Erythroblast (primary cell): ENCODE measurements at regions not wholly inside any gene's neighbourhood (a gene's known extent, or its start where the extent isn't known, plus 50 kb on each side); places are given as distances from the start of the nearest gene placed in this dataset.

Source experiments
- GATA1 ChIP-seq: IDR thresholded peaks from 2 replicates; pipeline ENCODE4 v1.6.1; 2011; ENCODE audit warnings: low read depth, mild to moderate bottlenecking, control low read depth, low read length, moderate library complexity
- POLR2A ChIP-seq: IDR thresholded peaks from 2 replicates; pipeline ENCODE4 v1.6.1; 2011; ENCODE audit warnings: mild to moderate bottlenecking, low read length

GRCh38 chr2:216318521-216318874 lies 53.8 kb downstream of the MARCHF4 start:
- TF ChIP-seq GATA1: no peak
- TF ChIP-seq POLR2A: no peak
